ENCODE measurements at regions not wholly inside any gene's neighbourhood (a gene's known extent, or its start where the extent isn't known, plus 50 kb on each side); places are given as distances from the start of the nearest gene placed in this dataset.

DNA sequence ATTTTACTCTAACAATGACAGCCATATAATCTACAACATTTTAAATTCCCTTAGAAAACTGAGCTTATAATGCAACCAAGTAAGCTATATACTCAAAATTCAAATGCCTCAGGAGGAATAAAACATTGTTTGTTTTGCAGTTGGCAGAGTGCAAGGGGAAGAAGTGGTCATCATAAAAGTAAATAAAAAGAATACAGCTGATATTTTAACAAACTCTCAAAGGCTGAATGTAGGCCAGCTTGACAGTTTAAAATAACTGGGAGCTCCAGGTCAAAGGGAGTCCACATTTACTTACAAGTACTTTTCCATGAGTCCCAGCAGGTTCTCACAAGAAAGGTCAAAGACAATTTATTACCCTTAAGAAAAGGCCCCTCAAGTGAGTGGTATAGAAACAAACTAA is 589.8 kb downstream of the BCKDHB start:
- DNase-seq, result no peak

DNA sequence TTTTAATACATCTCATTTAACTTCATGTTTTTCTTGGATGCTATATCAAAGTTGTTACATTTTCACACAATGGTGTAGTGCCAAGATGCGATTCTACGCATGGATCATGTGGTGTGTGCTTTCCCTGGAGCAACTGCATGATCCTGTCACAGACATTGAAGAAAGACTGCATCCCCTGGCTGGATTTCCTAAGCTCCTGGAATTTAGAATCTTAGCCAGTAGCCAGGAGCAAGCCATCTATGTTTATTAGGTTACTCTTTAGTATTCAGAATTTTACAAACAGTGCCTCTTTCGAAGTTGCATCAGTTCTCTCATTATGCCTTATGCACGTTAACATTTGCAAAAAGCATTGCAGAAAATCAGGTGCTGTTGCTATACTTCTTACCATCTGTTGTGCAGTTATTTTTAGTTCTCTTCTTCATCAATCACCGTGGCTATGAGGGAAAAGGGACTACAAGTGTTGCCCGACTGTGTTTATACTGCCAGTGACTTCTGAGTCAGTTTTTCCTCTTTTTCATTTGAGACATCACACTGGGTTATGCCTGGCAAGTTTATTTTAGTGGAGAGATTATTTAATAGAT is 584.2 kb downstream of the BCKDHB start:
- DNase-seq, result peak; percentile 14

DNA sequence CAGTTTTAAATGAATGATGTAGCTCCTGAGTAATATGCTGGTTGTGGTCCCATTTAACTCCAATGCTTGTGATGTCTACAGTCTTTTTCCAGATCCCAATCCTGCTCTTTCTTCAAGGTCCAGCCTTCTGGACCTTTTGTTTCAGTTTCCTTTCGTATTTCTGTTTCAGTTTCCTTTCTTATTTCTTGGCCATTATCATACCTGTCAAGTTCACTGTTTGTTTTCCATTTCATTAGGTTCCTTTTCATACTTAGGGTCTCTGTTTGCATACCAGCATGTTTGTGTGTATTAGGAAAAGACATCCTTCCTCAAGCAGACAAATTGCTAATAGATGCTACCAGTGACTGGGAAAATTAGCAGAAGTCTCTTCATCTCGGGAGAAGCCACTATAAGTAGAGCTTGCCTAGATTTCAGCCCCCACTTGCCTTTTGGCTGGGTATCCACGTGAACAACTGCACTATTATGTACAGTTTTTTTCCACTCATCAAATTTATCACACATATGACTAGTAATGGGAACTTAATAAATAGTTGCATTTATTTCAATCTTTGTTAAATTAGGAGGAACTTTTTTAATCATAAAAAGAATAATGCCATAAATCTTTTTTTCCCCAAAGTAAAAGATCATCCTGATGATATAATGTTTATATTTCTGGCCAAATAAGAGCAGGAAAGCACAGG is 583.4 kb downstream of the BCKDHB start:
- DNase-seq, result no peak

DNA sequence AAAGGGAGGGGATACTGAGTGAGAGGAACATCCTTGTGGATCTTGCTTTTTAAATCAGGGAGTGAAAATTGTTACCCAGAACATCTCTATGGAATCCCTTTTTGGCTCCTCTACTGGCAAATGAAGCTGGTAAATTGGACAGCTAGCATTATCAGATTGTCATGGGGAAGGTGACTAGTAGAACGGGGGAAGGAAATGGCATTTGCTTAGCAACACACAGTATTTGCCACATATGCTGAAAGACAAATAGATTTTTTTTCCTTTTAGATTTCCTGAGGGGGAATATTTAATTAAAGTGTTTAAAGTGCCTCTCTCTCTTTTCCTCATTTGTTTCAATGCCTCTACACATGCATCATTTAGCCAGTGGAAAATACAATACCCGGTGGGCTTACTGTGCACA is 573.5 kb downstream of the BCKDHB start:
- DNase-seq, result no peak

DNA sequence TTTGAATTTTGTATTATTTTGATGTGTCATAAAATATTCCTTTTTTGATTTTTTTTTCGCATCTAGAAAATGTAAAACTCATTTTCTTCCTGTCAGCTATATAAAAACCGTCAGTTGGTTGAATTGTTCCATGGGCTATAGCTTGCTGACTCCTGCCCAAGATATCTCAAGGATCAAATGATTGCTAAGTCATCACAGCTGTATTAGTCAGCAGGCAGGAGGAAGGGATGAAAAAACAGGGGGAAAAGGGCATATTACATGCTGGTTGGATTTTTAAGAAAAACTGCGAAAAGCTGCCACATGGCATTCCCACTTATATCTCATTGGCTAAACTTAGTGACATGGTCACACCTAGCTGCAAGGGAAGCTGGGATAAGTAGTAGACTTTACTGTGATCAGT is 569.9 kb downstream of the BCKDHB start:
- DNase-seq, result no peak

DNA sequence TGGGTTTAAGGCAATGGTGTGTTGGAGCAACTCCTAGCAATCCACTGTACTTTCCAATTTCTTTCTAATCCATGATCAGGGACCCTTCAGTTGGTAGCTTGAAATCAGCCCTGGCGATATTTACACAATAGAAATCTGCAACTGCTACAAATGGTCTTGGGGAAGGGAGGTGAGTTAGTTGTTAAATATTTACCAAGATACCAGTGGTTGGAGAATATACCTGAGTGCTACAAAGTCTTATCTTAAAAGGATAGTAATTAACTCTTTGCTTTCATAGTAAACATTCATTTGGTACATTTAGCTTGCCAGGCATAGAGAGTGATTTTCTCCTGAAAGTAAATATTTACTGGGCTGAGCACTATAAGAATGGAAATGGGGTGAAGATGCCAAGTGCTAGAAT is 568.2 kb downstream of the BCKDHB start:
- DNase-seq, result no peak

DNA sequence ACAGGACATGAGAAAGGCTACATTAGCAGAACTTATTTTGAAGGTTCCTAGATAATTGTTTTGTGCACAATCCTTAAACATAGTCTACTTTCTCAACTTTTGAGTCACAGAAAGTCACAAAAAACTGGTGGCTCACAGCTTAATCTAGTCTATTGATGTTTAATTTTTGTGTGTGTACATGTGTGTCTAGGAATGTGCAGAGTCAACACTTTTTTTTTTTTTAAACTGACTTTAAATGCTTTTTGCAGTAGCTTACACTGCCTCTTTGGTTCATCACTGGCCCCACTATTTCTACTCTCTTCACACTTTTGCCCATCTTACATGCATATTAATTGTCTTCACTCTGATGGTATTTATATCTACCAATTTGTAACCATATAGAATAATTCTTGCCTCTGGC is 566.9 kb downstream of the BCKDHB start:
- DNase-seq, result no peak

DNA sequence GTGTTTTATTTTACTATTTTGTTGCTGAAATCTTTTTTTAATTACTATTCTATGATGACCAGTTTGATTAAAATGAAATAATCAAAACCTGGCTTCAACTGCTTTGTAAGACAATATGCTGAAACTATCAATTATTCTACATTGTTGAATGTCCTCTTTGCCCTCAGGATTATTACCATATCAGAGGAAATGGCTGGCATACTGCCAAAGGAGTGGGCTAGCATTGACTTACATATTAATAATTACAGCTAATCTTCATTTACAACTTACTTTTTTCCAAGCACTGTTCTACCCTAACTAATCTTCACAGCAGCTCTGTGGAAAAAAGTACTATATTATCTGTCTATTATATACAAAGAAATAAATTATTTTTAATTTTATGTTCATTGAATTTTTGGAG is 560.5 kb downstream of the BCKDHB start:
- no peak for DNase-seq

DNA sequence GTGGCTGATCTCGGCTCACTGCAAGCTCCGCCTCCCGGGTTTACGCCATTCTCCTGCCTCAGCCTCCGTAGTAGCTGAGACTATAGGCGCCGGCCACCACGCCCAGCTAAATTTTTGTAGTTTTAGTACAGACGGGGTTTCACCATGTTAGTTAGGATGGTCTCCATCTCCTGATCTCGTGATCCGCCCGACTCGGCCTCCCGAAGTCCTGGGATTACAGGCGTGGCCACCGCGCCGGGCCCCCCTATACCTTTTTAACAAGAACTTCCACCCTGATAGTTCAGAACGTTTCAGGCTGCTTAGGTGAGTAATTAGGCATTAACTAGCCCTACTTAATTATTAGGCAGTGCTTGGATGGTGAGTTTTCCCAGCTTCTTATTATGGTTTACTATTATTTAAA is 552.5 kb downstream of the BCKDHB start:
- no peak for DNase-seq

DNA sequence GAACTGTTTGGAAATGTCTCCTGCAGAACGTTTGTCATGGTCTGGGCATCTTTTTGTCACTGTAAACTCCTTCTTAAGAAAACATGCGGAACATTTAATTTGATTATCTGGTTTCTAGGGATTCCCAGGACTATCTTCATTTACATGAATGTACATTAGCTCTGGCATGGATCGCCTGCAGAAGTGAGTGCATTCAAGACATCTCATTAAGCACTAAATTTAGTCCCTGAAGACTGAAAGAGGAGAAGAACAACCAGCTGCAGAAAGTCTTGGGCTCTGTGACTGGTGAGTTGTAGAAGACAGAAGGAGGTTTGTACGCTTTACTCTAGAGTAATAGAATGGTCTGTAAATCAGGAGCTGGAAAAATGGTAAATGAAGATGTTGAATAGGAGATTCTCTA is 540.7 kb downstream of the BCKDHB start:
- no peak for DNase-seq

DNA sequence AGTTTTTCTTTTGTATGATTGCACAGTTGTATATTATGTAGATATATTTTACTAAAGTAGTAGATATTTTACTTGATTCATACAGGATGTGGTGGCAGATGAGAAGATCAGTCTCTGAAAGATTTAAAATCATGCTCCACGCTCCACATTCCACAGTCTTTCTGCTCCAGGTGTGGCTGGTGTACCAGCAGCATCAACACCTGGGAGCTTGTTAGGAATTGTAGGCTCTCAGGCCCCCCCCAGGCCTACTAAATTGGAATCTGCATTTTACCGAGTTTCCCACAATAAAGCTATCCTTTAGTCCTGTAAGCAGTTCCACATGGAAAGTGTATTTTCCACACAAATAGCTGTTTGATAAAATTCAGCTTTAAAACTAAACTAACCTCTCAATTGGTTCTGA is 537.4 kb downstream of the BCKDHB start:
- DNase-seq, result no peak

DNA sequence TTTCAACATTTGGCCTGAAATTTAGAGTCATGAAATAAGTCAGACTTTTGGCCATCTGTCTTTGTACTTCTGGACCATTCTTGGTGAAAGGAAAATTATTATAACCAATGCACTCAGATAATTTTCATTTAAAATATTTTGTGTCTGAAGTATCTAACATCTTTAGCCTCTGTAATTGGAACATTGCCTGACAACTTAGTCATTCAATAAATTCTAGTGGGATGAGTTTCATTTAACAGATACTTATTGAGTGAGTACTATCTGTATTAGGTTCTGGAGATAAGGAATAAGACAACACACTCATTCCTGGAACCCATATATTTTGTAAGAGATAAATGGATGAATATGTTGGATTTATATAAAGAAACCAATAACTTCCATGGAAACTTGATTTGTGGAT is 536.0 kb downstream of the BCKDHB start:
- DNase-seq, result peak; percentile 89

DNA sequence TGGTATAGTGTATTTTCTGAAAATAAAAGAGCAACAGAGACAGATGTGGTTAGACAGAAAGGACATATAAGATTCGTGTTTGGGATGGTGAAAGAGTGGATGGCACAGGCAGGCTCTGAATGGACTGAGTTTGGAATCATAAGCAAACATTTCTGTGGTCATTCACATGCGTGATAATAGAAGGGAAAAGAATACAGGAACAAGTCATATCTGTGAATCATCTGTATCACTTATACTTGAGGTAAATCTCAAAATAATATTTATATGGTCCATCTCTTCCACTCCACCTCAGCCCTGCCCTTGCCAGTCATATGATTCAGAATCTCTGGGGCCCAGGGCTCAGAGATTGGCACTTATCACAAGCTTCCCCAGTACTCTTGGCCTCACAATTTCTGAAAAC is 535.1 kb downstream of the BCKDHB start:
- peak; percentile 27 for DNase-seq

DNA sequence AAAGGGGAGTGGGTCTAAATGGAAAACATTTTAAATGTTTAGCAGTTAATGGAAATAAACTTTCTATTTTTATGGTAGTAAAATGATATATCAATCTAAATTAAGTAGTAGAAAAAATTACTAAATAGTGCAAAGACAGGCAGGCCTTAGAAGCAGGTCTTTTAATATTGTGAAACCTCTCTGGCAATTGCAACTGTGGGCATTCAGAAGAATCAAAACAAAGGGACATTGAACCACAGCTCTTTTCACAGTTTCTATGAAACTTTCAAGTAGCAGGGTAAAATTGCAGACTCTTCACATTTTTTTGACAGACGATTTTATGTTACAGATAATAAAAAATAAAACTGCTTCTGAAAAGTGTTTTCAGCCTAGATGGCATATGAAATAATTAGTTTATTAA is 533.7 kb downstream of the BCKDHB start:
- no peak for DNase-seq

DNA sequence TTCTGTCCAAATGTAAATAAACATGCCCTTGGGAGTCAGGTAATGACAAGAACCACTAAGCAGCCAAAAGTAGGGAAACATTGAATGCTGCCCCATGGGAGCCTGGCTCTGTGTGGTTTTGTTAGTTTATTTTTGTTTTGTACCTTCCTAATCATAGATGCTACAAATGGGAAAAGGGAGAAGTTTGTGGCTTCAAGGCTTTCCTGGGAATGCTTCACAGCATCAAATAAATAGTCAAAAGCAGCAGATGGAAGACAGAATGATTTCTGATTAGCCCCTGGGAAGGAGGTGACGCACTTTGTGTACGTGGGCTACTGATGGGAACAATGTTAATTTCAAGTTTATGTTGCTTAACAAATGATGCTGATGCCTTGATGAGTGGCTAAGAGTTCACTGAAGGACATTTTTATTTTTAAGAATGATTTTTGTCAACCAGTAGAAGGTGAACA is 532.7 kb downstream of the BCKDHB start:
- DNase-seq, result no peak

DNA sequence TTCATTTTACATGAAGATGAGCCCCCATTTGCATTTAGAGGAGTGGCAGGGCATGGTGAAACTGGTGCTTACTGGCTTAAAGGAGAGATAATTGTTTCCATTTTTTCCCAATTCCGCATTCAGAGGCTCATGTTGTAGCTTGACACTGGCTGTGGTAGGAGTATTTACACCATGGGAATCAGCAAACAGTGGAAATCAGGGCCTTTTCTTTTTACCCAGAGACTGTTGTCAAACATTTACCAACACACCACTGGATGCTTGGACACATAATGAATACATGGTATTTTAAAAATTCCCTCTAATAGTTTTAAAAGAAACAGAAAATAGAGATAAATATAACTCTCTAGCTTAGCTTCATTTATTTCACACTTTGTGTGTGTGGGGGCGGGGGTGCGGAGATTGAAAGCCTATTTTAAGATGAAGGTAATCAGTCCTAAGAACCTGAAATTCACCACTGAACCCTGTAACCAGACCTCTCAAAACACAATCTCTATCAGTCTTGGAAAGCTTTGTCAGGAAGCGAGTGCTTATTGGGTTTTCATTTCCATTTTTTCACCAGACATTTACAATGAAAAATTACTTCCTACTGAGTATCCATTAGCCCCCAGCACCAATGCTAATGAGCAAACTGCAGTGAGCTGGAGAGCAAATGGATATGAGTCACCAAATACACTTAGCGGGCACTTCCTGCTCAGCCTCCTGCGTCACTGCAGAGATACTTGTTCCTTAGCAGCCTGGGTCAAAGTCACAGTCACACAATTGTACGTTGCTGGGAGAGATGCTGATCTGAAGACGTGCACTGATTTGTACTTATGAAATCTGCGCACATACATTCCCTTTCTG is 532.0 kb downstream of the BCKDHB start:
- peak; percentile 93 for DNase-seq

DNA sequence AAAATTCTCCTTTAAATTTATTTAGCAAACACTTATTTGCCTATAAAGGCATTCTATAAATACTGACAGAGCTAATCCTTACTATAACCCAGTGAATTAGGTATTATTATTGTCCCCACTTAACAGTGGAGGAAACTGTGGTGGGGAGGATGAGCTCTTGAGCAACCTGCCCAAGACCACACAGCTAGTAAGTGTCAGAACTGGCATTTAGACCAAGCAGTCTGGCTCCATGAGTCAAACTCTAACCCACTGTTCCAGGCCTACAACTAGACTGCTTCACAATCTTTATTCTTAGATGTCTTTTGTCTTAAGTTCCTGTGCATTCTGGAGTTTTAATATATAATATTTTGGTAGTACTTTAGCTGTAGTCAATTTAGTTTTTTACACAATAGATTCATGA is 530.8 kb downstream of the BCKDHB start:
- peak; percentile 75 for DNase-seq

DNA sequence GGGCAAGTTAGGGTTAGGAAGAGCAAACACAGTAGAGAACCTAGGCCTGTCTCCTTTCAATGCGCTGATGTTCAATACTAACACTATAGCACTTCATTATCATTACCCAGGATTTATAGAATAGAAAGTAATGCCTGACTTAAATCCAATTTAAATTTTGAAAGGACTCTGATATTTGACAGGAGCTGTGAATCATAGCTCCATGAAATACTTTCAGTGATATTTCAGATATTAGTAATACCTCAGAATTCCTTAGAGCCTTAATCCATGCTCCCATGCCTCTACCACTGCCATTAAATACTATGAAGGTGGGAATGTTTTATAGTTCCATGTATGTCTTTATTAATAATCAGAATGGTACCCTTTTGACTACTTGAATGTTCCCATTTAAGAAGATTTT is 530.2 kb downstream of the BCKDHB start:
- peak; percentile 64 for DNase-seq

DNA sequence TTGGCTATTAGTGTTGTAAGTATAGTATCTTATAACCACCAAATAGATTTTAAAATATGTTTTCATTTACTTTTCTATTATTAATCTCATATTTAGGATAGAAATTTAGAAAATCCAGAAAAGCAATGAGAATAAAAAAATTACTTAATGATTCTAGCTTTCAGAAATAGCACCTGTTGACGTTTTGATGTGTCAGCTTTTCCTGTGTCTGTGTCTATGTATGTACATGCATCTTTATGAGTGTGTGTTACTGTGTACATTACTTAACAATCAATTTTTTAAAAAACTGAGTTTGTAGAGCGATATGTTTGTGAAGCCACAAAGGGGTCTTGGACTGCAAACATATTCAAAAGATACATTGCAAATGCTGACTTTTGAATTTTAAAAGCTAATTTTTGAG is 526.9 kb downstream of the BCKDHB start:
- DNase-seq, result no peak

DNA sequence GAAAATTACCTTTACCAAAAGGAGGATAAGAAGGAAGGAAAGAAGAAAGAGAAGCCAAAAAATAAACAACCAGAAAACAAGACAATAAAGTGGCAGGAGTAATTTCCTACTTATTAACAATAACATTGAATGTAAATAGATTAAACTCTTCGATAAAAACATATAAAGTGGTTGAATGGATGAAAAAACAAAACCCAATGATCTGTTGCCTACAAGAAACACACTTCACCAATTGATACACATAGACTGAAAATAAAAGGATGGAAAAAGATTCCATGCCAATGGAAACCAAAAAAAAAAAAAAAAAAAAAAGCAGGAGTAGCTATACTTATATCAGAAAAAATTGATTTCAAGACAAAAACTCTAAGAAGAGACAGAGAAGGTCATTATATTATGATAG is 518.9 kb downstream of the BCKDHB start:
- DNase-seq, result no peak

DNA sequence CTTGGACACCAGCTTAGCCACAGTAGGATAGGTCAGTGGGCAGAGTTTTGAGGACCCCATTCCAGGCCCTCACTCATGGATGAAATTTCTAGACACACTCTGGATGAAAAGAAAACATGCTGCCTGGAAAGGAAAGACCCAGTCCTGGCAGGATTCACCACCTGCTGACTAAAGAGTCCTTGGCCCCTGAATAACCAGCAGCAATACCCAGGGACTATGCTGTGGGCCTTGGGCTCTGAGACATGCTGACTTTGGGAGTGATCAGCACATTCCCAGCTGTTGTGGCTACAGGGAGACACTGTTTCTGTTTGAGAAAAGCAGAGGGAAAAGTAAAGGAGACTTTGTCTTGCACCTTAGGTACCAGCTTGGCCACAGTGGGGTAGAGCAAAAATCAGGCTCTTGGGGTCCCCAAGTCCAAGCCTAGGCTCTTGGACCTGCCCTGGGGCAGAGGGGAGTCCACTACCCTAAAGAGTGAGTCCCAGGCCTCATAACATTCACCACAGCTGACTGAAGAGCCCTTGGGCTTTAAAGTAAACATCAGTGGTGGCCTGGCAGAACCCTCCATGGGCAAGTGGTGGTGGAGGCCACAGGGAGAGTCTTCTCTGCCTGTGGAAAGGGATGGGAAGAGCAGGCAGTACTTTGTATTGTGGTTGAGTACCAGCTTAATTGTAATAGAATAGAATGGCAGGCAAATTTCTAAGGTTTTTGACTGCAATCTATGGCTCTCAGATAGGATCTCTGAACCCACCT is 516.8 kb downstream of the BCKDHB start:
- DNase-seq, result no peak

DNA sequence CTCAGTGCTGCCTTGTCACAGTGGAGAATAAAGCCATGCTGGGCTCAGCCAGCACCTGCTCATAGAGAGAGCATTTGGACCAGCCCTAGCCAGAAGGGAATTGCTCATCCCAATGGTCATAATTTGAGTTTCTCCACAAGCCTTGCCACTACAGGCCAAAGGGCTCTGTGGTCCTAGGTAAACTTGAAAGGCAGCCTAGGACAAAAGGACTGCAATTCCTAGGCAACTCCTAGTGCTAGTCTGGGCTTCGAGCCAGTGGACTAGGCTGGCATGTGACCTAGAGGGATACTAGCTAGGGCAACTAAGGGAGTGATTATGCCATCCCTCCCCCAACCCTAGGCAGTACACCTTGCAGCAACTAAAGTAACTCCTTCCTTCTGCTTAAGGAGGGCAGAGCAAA is 516.2 kb downstream of the BCKDHB start:
- no peak for DNase-seq

DNA sequence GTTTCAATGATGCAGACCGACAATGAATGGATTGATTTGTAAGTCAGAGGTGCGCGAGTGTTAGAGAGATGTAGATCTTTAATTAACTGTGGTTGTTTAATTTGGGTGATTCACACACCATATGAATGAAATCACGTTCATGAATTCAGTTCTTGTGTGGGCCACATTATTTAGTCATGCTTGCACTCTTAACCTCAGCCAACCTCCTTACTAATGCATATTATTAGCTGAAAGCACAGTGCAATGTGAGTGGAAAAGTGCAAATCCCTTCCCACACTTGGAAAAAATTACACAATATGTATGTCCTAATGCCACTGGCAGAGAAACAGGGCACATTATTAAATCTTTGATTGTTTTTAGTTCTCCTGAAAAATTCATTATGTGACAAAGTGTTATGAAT is 512.5 kb downstream of the BCKDHB start:
- DNase-seq, result peak; percentile 78
